Gastrocnemius medialis (tissue), 4 donors: ENCODE measurements at regions not wholly inside any gene's neighbourhood (a gene's known extent, or its start where the extent isn't known, plus 50 kb on each side); places are given as distances from the start of the nearest gene placed in this dataset.

Source experiments
- ATAC-seq, 2 donors: fragments of 150-250 bp; one replicate each; pipeline ENCODE4 v1.9.1; 2016
- DNase-seq, 2 donors: peaks; one replicate each; pipeline ENCODE4 v3.0.0-alpha.2; 2019
- H3K27ac ChIP-seq, 4 donors: fragments of 200-600 bp; sonication (generic); 1 replicate in 1 of 4; 2 replicates in 3 of 4; pipeline ENCODE4 v1.5.1; 2016 to 2018; ENCODE audit warnings: mild to moderate bottlenecking in 2 of 4, moderate library complexity in 1 of 4
- H3K27me3 ChIP-seq, 3 donors: fragments of 200-600 bp; sonication (generic) in 2 of 3; 1 replicate in 1 of 3; 2 replicates in 2 of 3; pipeline versions ENCODE4 v1.5.1 to v1.6.0; 2016 to 2019; ENCODE audit warnings: mild to moderate bottlenecking in 1 of 3, moderate library complexity in 1 of 3
- H3K36me3 ChIP-seq, 2 donors: fragments of 200-600 bp; sonication (generic) in 1 of 2; one replicate each; pipeline ENCODE4 v1.5.1; 2017 to 2018
- H3K4me1 ChIP-seq, 2 donors: fragments of 200-600 bp; sonication (generic) in 1 of 2; one replicate each; pipeline ENCODE4 v1.5.1; 2016 to 2017; ENCODE audit warnings: mild to moderate bottlenecking in 2 of 2
- H3K4me3 ChIP-seq, 4 donors: fragments of 200-600 bp; sonication (generic) in 3 of 4; 1 replicate in 1 of 4; 2 replicates in 3 of 4; pipeline ENCODE4 v1.5.1; 2016 to 2019; ENCODE audit warnings: mild to moderate bottlenecking in 2 of 4
- H3K9me3 ChIP-seq, 3 donors: fragments of 200-600 bp; sonication (generic) in 2 of 3; 1 replicate in 1 of 3; 2 replicates in 2 of 3; pipeline ENCODE4 v1.5.1; 2016 to 2019
- CTCF ChIP-seq, 5 experiments: fragments of 450-650 bp in 3 of 5; fragments of 200-600 bp in 2 of 5; sonication (generic) in 2 of 5; IDR thresholded peaks in 4 of 5; conservative IDR thresholded peaks in 1 of 5; 1 replicate in 4 of 5; 2 replicates in 1 of 5; pipeline ENCODE4 v1.5.1; 2016 to 2019; ENCODE audit warnings: antibody characterized with exemption in 5 of 5, mild to moderate bottlenecking in 3 of 5, moderate library complexity in 3 of 5
- POLR2A ChIP-seq, 2 donors: fragments of 450-650 bp; IDR thresholded peaks; one replicate each; pipeline ENCODE4 v1.6.1; 2017; ENCODE audit warnings: antibody characterized with exemption in 2 of 2, mild to moderate bottlenecking in 2 of 2, moderate library complexity in 2 of 2
- in situ Hi-C, 4 donors: fragments of 200-750 bp; cut with MboI; loops; one replicate each; pipeline versions ENCODE4 v1.15.0 to v1.8.0; 2017; ENCODE audit warnings: low sequenced_read_pairs in 4 of 4
- intact Hi-C: fragments of 100-400 bp; cut with DNase I; formaldehyde crosslinking; loops from one replicate; pipeline ENCODE4 v1.15.1; 2023; ENCODE audit warnings: low total_unique reads

- Histone ChIP-seq H3K36me3 (no peaks in the 10 kb centered on the region), H3K4me1 (no peaks in the 10 kb centered on the region), H3K4me3 (no peak overlapping the region), H3K27me3 (no peaks in the 10 kb centered on the region), H3K27ac (peak overlapping the region in 1 of 4 donors; percentile 11), H3K9me3 (no peaks in the 10 kb centered on the region)
- no peak for ATAC-seq
- in situ Hi-C loops (no loop called here), intact Hi-C loops (loop anchor here (5.0 kb wide), 2 partner anchors 63 to 82 kb away; no protein-coding TSS in a partner anchor)
- no peak for DNase-seq
- TF ChIP-seq POLR2A (IDR thresholded peaks at IDR 0.05) (no peak), CTCF (IDR thresholded peaks at IDR 0.05 in 4 of 5, conservative IDR thresholded peaks at IDR 0.05 in 1 of 5) (no peak)
These were observed 154.8 kb downstream of the COL6A3 start for GRCh38 chr2:237259201-237259600.

GRCh38 chr2:237260039-237260620 is 153.8 kb downstream of the COL6A3 start:
- TF ChIP-seq POLR2A (IDR thresholded peaks at IDR 0.05), result no peak
- TF ChIP-seq CTCF (IDR thresholded peaks at IDR 0.05 in 4 of 5, conservative IDR thresholded peaks at IDR 0.05 in 1 of 5), result no peak
- H3K4me1 ChIP-seq, result no peaks in the 10 kb centered on the region
- H3K36me3 ChIP-seq, result no peaks in the 10 kb centered on the region
- intact Hi-C loops, result no loop called here
- no peak overlapping the region for H3K27ac ChIP-seq
- ATAC-seq, result no peak
- DNase-seq, result no peak
- in situ Hi-C loops, result no loop called here
- H3K4me3 ChIP-seq, result no peak overlapping the region
- H3K9me3 ChIP-seq, result no peaks in the 10 kb centered on the region
- H3K27me3 ChIP-seq, result no peaks in the 10 kb centered on the region

- Histone ChIP-seq H3K9me3 (no peaks in the 10 kb centered on the region), H3K4me3 (no peak overlapping the region), H3K27me3 (no peaks in the 10 kb centered on the region), H3K36me3 (no peaks in the 10 kb centered on the region), H3K27ac (no peak overlapping the region), H3K4me1 (no peaks in the 10 kb centered on the region)
- no peak for ATAC-seq
- in situ Hi-C loops, result no loop called here
- no peak for DNase-seq
- TF ChIP-seq POLR2A (IDR thresholded peaks at IDR 0.05) (no peak), CTCF (IDR thresholded peaks at IDR 0.05 in 4 of 5, conservative IDR thresholded peaks at IDR 0.05 in 1 of 5) (no peak)
- intact Hi-C loops, result no loop called here
These were observed 153.3 kb downstream of the COL6A3 start for GRCh38 chr2:237260686-237261085.

GRCh38 chr2:237261327-237261726 is 152.6 kb downstream of the COL6A3 start:
- in situ Hi-C loops, result no loop called here
- intact Hi-C loops, result no loop called here
- no peaks in the 10 kb centered on the region for H3K27me3 ChIP-seq
- no peak for TF ChIP-seq POLR2A (IDR thresholded peaks at IDR 0.05)
- TF ChIP-seq CTCF (IDR thresholded peaks at IDR 0.05 in 4 of 5, conservative IDR thresholded peaks at IDR 0.05 in 1 of 5), result no peak
- H3K4me3 ChIP-seq, result no peak overlapping the region
- no peak overlapping the region for H3K27ac ChIP-seq
- H3K4me1 ChIP-seq, result no peaks in the 10 kb centered on the region
- H3K9me3 ChIP-seq, result no peaks in the 10 kb centered on the region
- no peaks in the 10 kb centered on the region for H3K36me3 ChIP-seq
- DNase-seq (no peak), ATAC-seq (no peak)
